ENCODE measurements at regions not wholly inside any gene's neighbourhood (a gene's known extent, or its start where the extent isn't known, plus 50 kb on each side); places are given as distances from the start of the nearest gene placed in this dataset.

DNA sequence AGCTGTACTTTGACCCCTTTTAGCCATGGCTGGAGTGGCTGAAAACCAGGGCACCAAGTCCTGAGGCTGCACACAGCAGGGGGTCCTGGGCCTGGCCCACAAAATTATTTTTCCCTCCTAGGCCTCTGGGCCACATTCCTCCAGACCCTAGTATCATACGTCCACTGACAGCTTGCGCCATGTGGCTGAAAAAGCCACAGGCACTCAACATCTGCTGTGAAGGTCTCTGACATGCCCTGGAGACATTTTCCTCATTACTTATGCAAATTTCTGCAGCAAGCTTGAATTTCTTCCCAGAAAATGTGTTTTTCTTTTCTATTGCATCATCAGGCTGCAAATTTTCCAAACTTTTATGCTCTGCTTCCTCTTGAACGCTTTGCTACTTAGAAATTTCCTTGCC lies 239.0 kb downstream of the SQOR start:
- TF ChIP-seq SMC3 (IDR thresholded peaks at IDR 0.05; ENCODE audit: low read depth, low read length) (no peak), CEBPB (IDR thresholded peaks at IDR 0.05; ENCODE audit: low read depth, low read length) (no peak), MXI1 (IDR thresholded peaks at IDR 0.05; ENCODE audit: borderline replicate concordance, low read depth, low read length) (no peak), RCOR1 (IDR thresholded peaks at IDR 0.05; ENCODE audit: insufficient replicate concordance, low read length) (no peak), FOS (IDR thresholded peaks at IDR 0.05; ENCODE audit: low read depth, low read length) (no peak), POLR2A (IDR thresholded peaks at IDR 0.05; ENCODE audit: low read depth, low read length) (no peak), RAD21 (IDR thresholded peaks at IDR 0.05; ENCODE audit: low read length) (no peak), BHLHE40 (IDR thresholded peaks at IDR 0.05; ENCODE audit: low read depth, low read length) (no peak), CHD1 (IDR thresholded peaks at IDR 0.05; ENCODE audit: low read depth, low read length) (no peak)
- TF ChIP-seq, protein P1, sequence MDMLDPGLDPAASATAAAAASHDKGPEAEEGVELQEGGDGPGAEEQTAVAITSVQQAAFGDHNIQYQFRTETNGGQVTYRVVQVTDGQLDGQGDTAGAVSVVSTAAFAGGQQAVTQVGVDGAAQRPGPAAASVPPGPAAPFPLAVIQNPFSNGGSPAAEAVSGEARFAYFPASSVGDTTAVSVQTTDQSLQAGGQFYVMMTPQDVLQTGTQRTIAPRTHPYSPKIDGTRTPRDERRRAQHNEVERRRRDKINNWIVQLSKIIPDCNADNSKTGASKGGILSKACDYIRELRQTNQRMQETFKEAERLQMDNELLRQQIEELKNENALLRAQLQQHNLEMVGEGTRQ (IDR thresholded peaks at IDR 0.05; ENCODE audit: low read depth, low read length) = no peak
- TF ChIP-seq, protein P2, sequence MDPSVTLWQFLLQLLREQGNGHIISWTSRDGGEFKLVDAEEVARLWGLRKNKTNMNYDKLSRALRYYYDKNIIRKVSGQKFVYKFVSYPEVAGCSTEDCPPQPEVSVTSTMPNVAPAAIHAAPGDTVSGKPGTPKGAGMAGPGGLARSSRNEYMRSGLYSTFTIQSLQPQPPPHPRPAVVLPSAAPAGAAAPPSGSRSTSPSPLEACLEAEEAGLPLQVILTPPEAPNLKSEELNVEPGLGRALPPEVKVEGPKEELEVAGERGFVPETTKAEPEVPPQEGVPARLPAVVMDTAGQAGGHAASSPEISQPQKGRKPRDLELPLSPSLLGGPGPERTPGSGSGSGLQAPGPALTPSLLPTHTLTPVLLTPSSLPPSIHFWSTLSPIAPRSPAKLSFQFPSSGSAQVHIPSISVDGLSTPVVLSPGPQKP (IDR thresholded peaks at IDR 0.05; ENCODE audit: borderline replicate concordance, low read depth, low read length) = no peak
- TF ChIP-seq, protein P3, sequence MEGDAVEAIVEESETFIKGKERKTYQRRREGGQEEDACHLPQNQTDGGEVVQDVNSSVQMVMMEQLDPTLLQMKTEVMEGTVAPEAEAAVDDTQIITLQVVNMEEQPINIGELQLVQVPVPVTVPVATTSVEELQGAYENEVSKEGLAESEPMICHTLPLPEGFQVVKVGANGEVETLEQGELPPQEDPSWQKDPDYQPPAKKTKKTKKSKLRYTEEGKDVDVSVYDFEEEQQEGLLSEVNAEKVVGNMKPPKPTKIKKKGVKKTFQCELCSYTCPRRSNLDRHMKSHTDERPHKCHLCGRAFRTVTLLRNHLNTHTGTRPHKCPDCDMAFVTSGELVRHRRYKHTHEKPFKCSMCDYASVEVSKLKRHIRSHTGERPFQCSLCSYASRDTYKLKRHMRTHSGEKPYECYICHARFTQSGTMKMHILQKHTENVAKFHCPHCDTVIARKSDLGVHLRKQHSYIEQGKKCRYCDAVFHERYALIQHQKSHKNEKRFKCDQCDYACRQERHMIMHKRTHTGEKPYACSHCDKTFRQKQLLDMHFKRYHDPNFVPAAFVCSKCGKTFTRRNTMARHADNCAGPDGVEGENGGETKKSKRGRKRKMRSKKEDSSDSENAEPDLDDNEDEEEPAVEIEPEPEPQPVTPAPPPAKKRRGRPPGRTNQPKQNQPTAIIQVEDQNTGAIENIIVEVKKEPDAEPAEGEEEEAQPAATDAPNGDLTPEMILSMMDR (conservative IDR thresholded peaks at IDR 0.05; ENCODE audit: low read depth, low read length) = no peak
- ChIA-PET CTCF (no interaction called here), POLR2A (ENCODE audit: unreplicated experiment) (no interaction called here)
- dilution Hi-C loops (cut with HindIII; ENCODE audit: low sequenced_read_pairs, unreplicated experiment) = no loop called here
- intact Hi-C loops (cut with micrococcal nuclease) = no loop called here
- no peak for ATAC-seq (ENCODE audit: low read depth)
- no peak overlapping the region for H4K8ac ChIP-seq (ENCODE audit: low read depth in 2 of 2, low read length in 2 of 2)
- H2BK5ac ChIP-seq (ENCODE audit: low read depth, low read length, poor library complexity, severe bottlenecking) = no peak overlapping the region
- H3K9ac ChIP-seq (ENCODE audit: low read depth, low read length) = no peak overlapping the region
- H3K4ac ChIP-seq (ENCODE audit: low read depth, low read length) = no peak overlapping the region
- H2AK5ac ChIP-seq (ENCODE audit: low read depth, low read length) = no peak overlapping the region
- no peak overlapping the region for H3K27ac ChIP-seq (ENCODE audit: insufficient read depth, low read length)
- no peaks in the 10 kb centered on the region for H3K27me3 ChIP-seq (ENCODE audit: control insufficient read depth, insufficient read depth, low read length)
- no peak overlapping the region for H3K56ac ChIP-seq (ENCODE audit: extremely low read depth, insufficient read depth, low read length)
- H3K4me2 ChIP-seq (ENCODE audit: low read depth, low read length) = no peak overlapping the region
- peaks cover 9% of the 10 kb centered on the region; the same call in 1 of the 2 replicates for H3K9me3 ChIP-seq (ENCODE audit: control insufficient read depth, insufficient read depth, low read length)
- H2BK120ac ChIP-seq (ENCODE audit: low read depth, low read length) = no peak overlapping the region
- no peak overlapping the region for H3K14ac ChIP-seq (replicated peaks; ENCODE audit: low read depth, low read length)
- H3K79me1 ChIP-seq (ENCODE audit: low read depth in 1 of 2, low read length in 2 of 2) = no peaks in the 10 kb centered on the region
- no TSS peak for BruUV-seq (replicated peaks)
- H4K20me1 ChIP-seq (ENCODE audit: insufficient read depth, low read length) = no peaks in the 10 kb centered on the region
- 57% methylated on average over 3 of the region's 3 CpGs; no CpG with 5 or more reads in 1 of the 2 experiments for WGBS, 2 experiments (ENCODE audit: extremely low coverage in 2 of 2, insufficient read length in 1 of 2)
- no peak overlapping the region for H4K91ac ChIP-seq (ENCODE audit: insufficient read depth, low read depth, low read length)
- no peak overlapping the region for H2AFZ ChIP-seq (replicated peaks; ENCODE audit: low read length, poor library complexity)
- H2AK9ac ChIP-seq (replicated peaks; ENCODE audit: low read depth, low read length, poor library complexity) = no peak overlapping the region
- in situ Hi-C loops (cut with MboI; ENCODE audit: low sequenced_read_pairs) = no loop called here
- DNase-seq = no peak
- no peaks in the 10 kb centered on the region for H3K4me1 ChIP-seq (ENCODE audit: control insufficient read depth, insufficient read depth, low read length)
- no peak overlapping the region for H3K23ac ChIP-seq (ENCODE audit: low read depth, low read length)
- H4K5ac ChIP-seq (ENCODE audit: low read depth, low read length) = no peak overlapping the region
- no peak overlapping the region for H3K18ac ChIP-seq (ENCODE audit: low read depth, low read length)
- no peak overlapping the region for H3K4me3 ChIP-seq (ENCODE audit: insufficient read depth, low read depth, low read length)
- no peak overlapping the region for H2BK20ac ChIP-seq (ENCODE audit: low read depth, low read length)
- no peak overlapping the region for H2BK15ac ChIP-seq (ENCODE audit: low read depth, low read length)
- no peaks in the 10 kb centered on the region for H3K36me3 ChIP-seq (ENCODE audit: control insufficient read depth, insufficient read depth, low read length)
- H3K9me1 ChIP-seq (ENCODE audit: insufficient read depth, low read length) = no peaks in the 10 kb centered on the region

All from IMR-90 (cell line).